Amygdala (tissue), 56 donors: ENCODE measurements at regions not wholly inside any gene's neighbourhood (a gene's known extent, or its start where the extent isn't known, plus 50 kb on each side); places are given as distances from the start of the nearest gene placed in this dataset.
"Not testable (repeated sequence)": the region's sequence is repeated elsewhere in the genome, so short reads cannot be mapped to it uniquely, and the experiment has no call there.

Experiments used
- DNase-seq, 56 donors: peaks; one replicate each; lab custom pipeline; 2025; lab: John Stamatoyannopoulos, UW

DNA sequence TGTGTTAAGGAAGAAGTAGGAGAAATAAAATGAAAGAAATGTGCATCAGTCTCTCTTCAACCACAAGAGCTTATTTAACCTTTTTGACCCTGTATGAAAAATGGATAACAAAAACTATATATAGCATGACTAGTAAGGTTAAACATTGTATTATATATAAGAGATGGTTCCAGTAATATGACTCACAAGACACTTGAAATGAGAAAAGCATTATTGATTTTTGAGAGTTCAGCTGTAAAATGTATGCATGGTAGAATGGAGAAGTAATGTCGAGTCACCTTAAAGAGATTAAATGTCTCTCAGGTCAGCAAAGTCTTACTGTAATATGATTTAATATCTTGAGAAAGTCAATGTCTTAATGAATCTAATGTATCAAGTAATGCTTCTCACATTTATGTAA is 860.9 kb downstream of the TAF11L14 start:
- no peak for DNase-seq

DNA sequence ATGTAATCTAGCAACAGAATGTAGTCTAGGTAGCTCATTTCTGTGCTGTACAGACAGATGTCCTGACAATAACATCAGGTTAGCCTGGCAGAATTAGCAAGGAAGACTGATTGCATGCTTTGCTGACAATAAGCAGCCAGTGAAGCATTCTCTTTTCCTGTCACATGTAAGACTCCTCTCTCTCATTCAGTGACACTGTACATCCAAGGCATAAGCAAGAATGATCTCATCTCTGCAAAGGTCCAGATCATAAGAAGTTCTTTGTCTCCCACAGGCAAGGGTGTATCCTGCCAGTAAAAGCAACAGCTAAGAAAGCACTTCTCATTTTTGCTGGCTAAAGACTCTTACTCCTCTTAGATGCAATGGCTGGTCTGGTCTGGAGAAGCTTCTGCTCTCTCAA is 861.8 kb downstream of the TAF11L14 start:
- DNase-seq: no peak

GRCh38 chr5:18497089-18497488 is 862.8 kb downstream of the TAF11L14 start:
- DNase-seq: no peak

DNA sequence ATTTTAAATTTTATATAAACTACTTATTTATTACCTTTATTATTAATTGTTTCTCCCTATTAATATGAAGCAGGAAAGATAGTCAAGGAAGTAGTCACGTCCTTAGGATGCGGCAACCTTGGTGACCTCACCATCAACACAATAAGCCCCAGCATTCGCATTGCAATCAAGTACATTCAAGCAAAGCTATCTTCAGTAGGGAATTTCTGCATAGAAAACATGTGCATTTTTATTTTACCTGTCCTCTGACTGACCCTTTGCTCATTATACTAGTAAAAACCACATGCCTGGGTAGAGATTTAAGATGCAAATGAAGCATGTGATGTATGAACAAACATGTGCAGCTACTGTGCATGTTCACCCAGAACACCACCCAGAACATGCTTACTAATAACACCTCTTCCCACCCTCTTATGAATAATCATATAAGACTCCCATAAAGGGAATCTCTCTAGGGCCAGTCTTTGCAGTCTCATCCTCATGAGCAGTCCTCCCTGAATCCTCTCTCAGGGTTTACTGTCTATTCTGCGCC is 869.6 kb downstream of the TAF11L14 start:
- DNase-seq: no peak

DNA sequence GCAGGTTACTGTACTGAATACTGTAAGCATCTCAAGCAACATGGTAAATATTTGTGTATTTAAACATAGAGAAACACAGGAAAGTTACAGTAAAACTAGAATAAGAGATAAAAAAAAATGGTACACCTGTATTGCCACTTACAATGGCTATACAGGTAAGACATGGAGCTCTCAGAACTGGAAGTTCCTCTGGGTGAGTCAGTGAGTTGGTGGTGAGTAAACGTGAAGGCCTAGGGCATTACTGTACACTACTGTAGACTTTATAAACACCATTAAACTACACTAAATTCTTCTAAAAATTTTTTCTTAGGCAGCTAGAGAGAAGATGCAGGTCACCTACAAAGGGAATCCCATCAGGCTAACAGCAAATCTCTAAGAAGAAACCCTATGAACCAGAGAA is 872.9 kb downstream of the TAF11L14 start:
- no peak for DNase-seq

GRCh38 chr5:18517641-18518380 is 883.6 kb downstream of the TAF11L14 start:
- no peak for DNase-seq

GRCh38 chr5:18523380-18523779 is 889.1 kb downstream of the TAF11L14 start:
- DNase-seq: no peak

DNA sequence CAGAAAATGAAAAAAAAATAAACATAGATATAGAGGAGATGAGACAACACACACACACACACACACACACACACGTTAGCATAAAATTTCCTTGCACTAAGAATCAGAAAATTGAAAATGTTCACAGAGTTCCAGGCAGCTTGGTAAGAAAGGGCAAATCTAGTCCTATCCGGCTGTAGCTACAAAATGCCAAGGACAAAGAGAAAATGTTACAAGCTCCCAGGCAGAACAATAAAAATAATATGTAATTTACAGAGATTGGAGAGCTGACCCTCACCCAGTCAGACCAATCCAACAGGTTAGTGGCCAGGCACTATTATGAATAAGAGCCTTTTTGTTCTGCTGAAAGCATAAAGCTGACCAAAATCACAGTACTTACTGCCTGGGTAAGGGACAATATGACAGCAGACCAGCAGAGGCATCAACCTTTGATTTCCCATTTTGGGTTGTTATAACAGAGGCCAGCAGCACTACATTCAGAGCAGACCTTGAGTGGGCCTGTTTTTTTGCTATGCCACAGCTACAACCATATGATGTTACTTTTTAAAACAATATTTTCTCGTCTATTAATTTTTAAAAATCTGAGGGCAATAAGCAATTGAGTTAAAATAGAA is 892.6 kb downstream of the TAF11L14 start:
- no peak for DNase-seq

DNA sequence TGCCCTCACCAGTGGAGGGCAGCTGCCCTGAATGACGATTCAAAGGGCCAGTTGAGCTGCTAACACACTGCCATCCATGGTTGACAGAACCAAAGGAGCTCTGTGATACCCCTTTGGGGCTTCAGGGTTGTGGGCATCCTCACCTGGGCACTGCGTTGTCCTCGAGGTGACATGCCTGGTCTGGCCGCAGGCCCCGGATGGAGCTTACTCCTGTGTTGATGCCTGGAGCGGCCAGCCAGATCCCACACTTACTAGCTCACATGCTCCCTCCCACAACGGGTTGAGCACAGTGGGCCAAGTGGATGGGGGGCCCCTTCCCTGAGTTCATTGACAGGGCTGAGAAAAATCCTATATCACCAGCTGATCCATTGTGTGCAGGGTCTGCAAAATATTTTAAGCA is 898.9 kb downstream of the TAF11L14 start:
- no peak for DNase-seq

- no peak for DNase-seq
Observed at GRCh38 chr5:18534119-18534518, 899.9 kb downstream of the TAF11L14 start.

DNA sequence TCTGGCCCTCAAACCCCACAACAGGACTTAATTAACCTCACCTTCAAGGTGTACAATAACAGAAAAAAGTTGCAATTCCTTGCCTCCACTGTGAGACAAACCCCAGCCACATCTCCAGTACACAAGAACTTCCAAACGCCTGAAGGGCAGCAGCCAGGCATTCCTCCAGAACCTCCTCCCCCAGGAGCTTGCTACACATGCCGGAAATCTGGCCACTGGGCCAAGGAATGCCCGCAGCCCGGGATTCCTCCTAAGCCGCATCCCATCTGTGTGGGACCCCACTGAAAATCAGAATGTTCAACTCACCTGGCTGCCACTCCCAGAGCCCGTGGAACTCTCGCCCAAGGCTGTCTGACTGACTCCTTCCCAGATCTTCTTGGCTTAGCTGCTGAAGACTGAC is 901.5 kb downstream of the TAF11L14 start:
- DNase-seq: not testable (repeated sequence)

DNA sequence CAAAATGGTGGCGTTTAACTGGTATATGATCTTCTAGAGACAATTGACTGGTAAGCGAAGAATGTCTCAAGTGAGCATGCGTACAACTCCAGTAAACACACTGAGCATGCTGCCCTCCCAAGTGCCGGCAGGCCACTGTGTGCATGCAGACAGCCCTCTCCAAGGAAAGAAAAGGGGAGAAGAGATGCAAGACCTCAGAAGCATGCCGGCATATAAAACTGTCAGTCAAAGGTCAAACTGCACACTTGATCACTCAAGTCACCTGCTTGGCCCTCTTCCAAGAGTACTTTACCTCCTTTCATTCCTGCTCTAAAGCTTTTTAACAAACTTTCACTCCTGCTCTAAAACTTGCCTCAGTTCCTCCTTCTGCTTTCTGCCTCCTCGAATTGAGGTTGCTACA is 910.2 kb downstream of the TAF11L14 start:
- no peak for DNase-seq

- DNase-seq: no peak
Observed at GRCh38 chr5:18546591-18546990, 912.3 kb downstream of the TAF11L14 start.

- DNase-seq: no peak
Observed at GRCh38 chr5:18551716-18552115, 917.5 kb downstream of the TAF11L14 start.

DNA sequence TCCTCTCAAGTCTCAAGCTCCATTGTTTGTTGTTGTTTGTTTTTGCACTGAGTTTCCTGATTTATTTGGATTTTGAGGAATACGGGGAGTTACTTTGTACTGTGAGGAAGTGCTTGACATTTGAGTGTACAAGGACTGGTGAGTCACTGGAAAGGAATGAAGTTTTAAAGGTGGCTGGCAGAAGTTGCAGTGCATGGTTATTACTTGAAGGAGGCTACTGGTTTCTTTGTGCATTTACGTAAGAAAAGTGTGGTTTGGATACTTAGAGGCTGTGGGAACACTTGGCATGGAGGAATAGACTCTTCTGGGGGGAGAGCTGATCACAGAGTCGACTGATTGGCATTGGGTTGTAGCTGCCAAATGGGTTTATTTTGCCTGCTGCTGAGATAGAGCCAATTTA is 919.0 kb downstream of the TAF11L14 start:
- no peak for DNase-seq

DNA sequence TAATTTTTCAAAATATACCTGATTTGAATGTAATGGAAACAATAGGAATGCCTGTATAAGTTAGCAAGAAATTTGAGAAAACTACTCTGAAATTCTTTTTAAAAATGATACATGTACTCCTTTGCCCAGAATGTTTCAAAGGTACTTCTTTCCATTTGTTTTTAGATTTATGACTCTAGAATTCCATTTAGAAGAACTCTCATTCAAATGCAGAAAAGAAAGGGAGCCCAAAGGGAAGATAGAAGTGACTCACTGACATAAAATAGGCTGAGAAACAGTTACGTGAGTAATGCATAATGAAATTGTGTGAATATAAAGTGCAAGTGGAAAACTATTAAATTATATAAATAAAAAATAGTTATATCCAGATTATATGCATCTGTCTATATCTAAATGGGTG is 926.3 kb downstream of the TAF11L14 start:
- DNase-seq: no peak

DNA sequence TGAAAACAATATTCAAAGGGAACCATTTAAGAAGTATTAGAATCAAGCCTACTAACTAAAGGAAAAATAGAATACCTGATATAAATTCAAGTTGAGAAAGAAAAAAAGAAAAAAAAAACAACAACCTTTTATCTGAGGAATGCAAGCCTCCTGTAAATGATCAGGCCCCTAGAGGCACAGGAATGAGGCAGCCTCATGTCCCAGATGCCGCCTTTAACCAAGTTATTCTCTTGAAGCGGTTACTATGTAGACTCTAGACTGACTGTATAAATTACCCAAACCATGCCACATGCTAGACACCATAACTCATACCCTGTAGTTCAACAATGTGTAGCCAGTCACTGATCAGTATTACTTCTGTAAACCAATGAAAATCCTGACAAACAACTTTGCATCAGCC is 929.6 kb downstream of the TAF11L14 start:
- no peak for DNase-seq

DNA sequence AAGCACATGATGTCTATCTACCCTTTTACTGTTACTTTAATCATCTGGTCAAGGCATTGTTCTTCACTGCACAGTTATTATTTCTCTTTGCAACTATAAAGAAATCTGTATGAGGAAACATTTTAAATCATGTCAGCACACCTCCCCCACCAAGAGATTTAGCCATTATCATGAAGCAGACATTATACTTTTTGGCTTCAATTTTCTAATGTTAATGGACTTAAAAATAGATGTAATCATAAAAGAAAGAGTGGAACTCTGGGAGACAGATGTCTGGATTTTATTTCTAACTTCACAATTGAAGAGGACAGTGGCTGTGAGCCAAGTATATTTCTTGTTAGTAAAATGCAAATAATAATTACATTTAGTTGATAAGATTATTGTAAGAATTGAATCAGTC is 932.4 kb downstream of the TAF11L14 start:
- no peak for DNase-seq

DNA sequence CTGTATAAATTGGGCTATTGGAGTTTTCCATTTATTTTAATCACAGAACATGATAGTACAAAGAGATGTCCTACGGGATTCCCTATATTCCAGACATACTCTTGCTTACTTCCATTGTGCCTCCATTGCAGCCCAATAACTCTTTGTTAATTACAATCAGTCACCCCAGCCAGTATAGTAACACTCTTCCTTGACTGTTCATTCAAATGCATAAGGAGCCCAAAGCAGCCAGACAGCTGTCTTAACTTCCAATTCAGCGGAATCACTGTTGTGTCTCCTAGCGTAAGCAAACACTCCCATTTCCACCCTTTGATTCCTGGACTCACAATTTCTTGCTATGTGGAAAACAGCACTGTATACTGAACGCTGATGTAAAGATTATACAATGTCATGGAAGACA is 942.3 kb downstream of the TAF11L14 start:
- DNase-seq: no peak

GRCh38 chr5:18601185-18601584 is 966.9 kb downstream of the TAF11L14 start:
- DNase-seq: no peak

- no peak for DNase-seq
Observed at GRCh38 chr5:18602402-18602801, 968.1 kb downstream of the TAF11L14 start.

DNA sequence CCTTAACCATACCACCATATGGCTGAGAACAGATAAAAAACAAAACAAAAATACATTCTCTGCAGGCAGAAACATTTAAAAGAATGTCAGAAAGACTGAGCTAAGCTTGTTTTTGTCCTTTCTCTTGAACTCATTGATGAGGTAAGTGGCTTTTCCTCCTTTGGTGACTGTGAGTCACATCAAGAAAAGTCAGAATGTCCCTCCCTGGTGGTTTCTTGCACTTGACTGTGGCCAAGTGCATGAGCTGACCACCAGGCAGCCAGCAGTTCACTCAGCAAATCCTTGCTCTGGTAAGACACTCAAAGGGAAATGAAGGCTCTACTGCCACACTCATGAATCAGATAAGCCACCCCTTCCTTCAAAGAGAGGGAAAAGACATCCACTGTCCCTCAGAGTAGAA is 970.9 kb downstream of the TAF11L14 start:
- no peak for DNase-seq
